Peyer's patch (tissue), 4 donors: ENCODE measurements at regions not wholly inside any gene's neighbourhood (a gene's known extent, or its start where the extent isn't known, plus 50 kb on each side); places are given as distances from the start of the nearest gene placed in this dataset.

Experiments
- POLR2A ChIP-seq, 2 donors: fragments of 450-650 bp; IDR thresholded peaks; one replicate each; pipeline ENCODE4 v1.5.1; 2017; ENCODE audit warnings: antibody characterized with exemption in 2 of 2, mild to moderate bottlenecking in 2 of 2, moderate library complexity in 2 of 2
- TF ChIP-seq, protein P1 (sequence below), 6 experiments: fragments of 450-650 bp in 4 of 6; fragments of 200-600 bp in 2 of 6; sonication (generic) in 1 of 6; IDR thresholded peaks; one replicate each; pipeline ENCODE4 v1.5.1; 2017 to 2019; ENCODE audit warnings: antibody characterized with exemption in 6 of 6, mild to moderate bottlenecking in 3 of 6, moderate library complexity in 1 of 6

DNA sequence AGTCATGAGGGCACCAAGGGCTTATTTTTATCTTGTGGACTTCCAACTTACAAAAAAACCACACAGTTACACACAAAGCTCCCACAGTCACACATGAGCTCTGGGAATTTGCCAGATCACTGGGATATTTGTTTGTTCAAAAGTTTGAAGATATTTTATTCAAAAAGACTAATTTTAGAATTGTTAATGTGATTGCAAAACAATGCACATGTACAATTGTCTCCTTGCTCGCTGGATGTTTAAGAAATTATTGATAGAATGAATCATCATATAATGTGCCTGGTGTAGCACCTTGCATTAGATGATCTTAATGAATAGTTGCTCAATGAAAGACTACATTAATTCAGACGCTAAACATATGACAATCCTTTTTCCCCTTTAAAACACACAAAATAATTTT, 570.3 kb downstream of the LMO4 start:
- TF ChIP-seq, protein P1, sequence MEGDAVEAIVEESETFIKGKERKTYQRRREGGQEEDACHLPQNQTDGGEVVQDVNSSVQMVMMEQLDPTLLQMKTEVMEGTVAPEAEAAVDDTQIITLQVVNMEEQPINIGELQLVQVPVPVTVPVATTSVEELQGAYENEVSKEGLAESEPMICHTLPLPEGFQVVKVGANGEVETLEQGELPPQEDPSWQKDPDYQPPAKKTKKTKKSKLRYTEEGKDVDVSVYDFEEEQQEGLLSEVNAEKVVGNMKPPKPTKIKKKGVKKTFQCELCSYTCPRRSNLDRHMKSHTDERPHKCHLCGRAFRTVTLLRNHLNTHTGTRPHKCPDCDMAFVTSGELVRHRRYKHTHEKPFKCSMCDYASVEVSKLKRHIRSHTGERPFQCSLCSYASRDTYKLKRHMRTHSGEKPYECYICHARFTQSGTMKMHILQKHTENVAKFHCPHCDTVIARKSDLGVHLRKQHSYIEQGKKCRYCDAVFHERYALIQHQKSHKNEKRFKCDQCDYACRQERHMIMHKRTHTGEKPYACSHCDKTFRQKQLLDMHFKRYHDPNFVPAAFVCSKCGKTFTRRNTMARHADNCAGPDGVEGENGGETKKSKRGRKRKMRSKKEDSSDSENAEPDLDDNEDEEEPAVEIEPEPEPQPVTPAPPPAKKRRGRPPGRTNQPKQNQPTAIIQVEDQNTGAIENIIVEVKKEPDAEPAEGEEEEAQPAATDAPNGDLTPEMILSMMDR (IDR thresholded peaks at IDR 0.05), result no peak
- TF ChIP-seq POLR2A (IDR thresholded peaks at IDR 0.05), result no peak
